Fibroblast of lung (primary cell): ENCODE measurements at regions not wholly inside any gene's neighbourhood (a gene's known extent, or its start where the extent isn't known, plus 50 kb on each side); places are given as distances from the start of the nearest gene placed in this dataset.

Experiments used
- EZH2 ChIP-seq: IDR thresholded peaks from 2 replicates; pipeline ENCODE4 v1.5.1; 2012; ENCODE audit warnings: low read length, control low read depth, mild to moderate bottlenecking; ENCODE audit errors: missing control alignments
- TF ChIP-seq, protein P1 (sequence below), 2 donors: IDR thresholded peaks in 1 of 2; conservative IDR thresholded peaks in 1 of 2; 1 replicate in 1 of 2; 2 replicates in 1 of 2; pipeline ENCODE4 v1.5.1; 2011 to 2012; ENCODE audit warnings: low read length in 2 of 2, control low read depth in 1 of 2, inconsistent platforms in 1 of 2, low read depth in 1 of 2, mild to moderate bottlenecking in 1 of 2

DNA sequence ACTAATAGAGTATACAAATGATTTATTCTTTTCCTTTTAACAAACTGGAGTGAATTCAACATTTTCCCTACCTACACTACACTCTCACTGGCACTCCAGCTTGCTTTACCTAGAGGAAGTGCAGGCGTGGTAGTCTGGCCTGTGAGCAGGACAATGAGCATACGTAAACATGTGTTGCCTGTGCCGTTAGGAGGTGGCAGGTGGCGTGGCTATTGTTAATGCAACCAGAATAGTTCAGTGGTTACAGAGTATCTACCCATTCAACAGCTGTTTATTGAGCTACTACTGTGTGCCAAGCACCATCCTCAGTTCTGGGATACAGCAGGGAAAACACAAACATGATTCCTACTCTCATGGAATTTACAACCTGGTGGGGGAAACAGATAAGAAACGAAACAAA lies 299.7 kb upstream of the KAZN start:
- no peak for TF ChIP-seq EZH2
- TF ChIP-seq, protein P1, sequence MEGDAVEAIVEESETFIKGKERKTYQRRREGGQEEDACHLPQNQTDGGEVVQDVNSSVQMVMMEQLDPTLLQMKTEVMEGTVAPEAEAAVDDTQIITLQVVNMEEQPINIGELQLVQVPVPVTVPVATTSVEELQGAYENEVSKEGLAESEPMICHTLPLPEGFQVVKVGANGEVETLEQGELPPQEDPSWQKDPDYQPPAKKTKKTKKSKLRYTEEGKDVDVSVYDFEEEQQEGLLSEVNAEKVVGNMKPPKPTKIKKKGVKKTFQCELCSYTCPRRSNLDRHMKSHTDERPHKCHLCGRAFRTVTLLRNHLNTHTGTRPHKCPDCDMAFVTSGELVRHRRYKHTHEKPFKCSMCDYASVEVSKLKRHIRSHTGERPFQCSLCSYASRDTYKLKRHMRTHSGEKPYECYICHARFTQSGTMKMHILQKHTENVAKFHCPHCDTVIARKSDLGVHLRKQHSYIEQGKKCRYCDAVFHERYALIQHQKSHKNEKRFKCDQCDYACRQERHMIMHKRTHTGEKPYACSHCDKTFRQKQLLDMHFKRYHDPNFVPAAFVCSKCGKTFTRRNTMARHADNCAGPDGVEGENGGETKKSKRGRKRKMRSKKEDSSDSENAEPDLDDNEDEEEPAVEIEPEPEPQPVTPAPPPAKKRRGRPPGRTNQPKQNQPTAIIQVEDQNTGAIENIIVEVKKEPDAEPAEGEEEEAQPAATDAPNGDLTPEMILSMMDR (conservative IDR thresholded peaks at IDR 0.05 in 1 of 2, IDR thresholded peaks at IDR 0.05 in 1 of 2; ENCODE audit: low read depth in 1 of 2, low read length in 2 of 2) = no peak
